H1 (cell line): ENCODE measurements at regions not wholly inside any gene's neighbourhood (a gene's known extent, or its start where the extent isn't known, plus 50 kb on each side); places are given as distances from the start of the nearest gene placed in this dataset.

ENCODE experiments used
- CTCF ChIA-PET: fragments of 300-600 bp; sonication (Branson Sonifier 250); formaldehyde crosslinking; loops from one replicate; lab custom pipeline; 2021; ENCODE audit not compliant: partially characterized antibody; lab: Charles Lee
- POLR2A ChIA-PET: fragments of 300-600 bp; sonication (Branson Sonifier 250); formaldehyde crosslinking; loops from one replicate; lab custom pipeline; 2021; ENCODE audit warnings: inconsistent platforms; ENCODE audit not compliant: partially characterized antibody; lab: Charles Lee
- DNase-seq, 2 experiments: peaks; one replicate each; pipeline versions ENCODE4 v3.0.0 to v3.0.0-alpha.2; 2010 to 2022; ENCODE audit warnings: low spot score in 2 of 2, low read depth in 1 of 2, mixed read lengths in 1 of 2
- FAIRE-seq: peaks from 2 replicates; lab custom pipeline; 2011; peaks lifted over from hg19 to GRCh38; lab: Jason Lieb, UNC
- H2AFZ ChIP-seq: 2 replicates; pipeline ENCODE4 v1.8.1; 2012; ENCODE audit warnings: low read length, inconsistent platforms
- H2AK5ac ChIP-seq: 2 replicates; pipeline ENCODE4 v1.6.1; 2013; ENCODE audit warnings: low read depth, low read length
- H2BK120ac ChIP-seq: replicated peaks from 2 replicates; pipeline ENCODE3; 2013; ENCODE audit warnings: low read depth, low read length, inconsistent platforms
- H2BK12ac ChIP-seq: 2 replicates; pipeline ENCODE4 v1.6.1; 2013; ENCODE audit warnings: low read depth, low read length
- H2BK15ac ChIP-seq: 2 replicates; pipeline ENCODE4 v1.6.1; 2013; ENCODE audit warnings: low read length
- H2BK20ac ChIP-seq: 2 replicates; pipeline ENCODE4 v1.6.1; 2013; ENCODE audit warnings: low read length
- H2BK5ac ChIP-seq: 2 replicates; pipeline ENCODE4 v1.6.1; 2013; ENCODE audit warnings: low read depth, low read length
- H3K14ac ChIP-seq: 2 replicates; pipeline ENCODE4 v1.6.1; 2013; ENCODE audit warnings: inconsistent platforms; ENCODE audit not compliant: insufficient read length
- H3K18ac ChIP-seq: 2 replicates; pipeline ENCODE4 v1.6.1; 2013; ENCODE audit warnings: low read length; ENCODE audit errors: extremely low read depth
- H3K23ac ChIP-seq: 2 replicates; pipeline ENCODE4 v1.6.1; 2013; ENCODE audit warnings: inconsistent platforms; ENCODE audit not compliant: insufficient read length
- H3K23me2 ChIP-seq: 2 replicates; pipeline ENCODE4 v1.6.1; 2013; ENCODE audit warnings: low read depth, low read length
- H3K27ac ChIP-seq: 2 replicates; pipeline ENCODE4 v1.6.1; 2011; ENCODE audit warnings: low read depth, low read length, inconsistent platforms
- H3K27me3 ChIP-seq, 4 experiments: replicated peaks in 1 of 4; 1 replicate in 1 of 4; 2 replicates in 3 of 4; pipeline versions ENCODE4 v1.6.1 to v1.8.1; 2011 to 2013; ENCODE audit warnings: low read length in 3 of 4, mild to moderate bottlenecking in 3 of 4, inconsistent platforms in 2 of 4, mixed read lengths in 2 of 4, moderate library complexity in 1 of 4; ENCODE audit not compliant: control insufficient read depth in 3 of 4, insufficient read depth in 3 of 4; ENCODE audit errors: extremely low read depth in 1 of 4
- H3K36me3 ChIP-seq, 4 experiments: 2 replicates each; pipeline versions ENCODE4 v1.6.1 to v1.8.1; 2011 to 2013; ENCODE audit warnings: mild to moderate bottlenecking in 4 of 4, low read length in 3 of 4, moderate library complexity in 2 of 4, control low read depth in 1 of 4, inconsistent platforms in 1 of 4; ENCODE audit not compliant: insufficient read depth in 4 of 4, control insufficient read depth in 2 of 4
- H3K4ac ChIP-seq: replicated peaks from 2 replicates; pipeline ENCODE3; 2013; ENCODE audit warnings: low read length, low read depth, mixed read lengths, inconsistent platforms; ENCODE audit not compliant: insufficient read length
- H3K4me1 ChIP-seq, 4 experiments: replicated peaks in 1 of 4; 1 replicate in 1 of 4; 2 replicates in 3 of 4; pipeline versions ENCODE4 v1.6.1 to v1.8.1; 2011 to 2013; ENCODE audit warnings: low read length in 3 of 4, inconsistent platforms in 2 of 4, mixed read lengths in 1 of 4; ENCODE audit not compliant: insufficient read depth in 4 of 4, control insufficient read depth in 3 of 4
- H3K4me2 ChIP-seq, 2 experiments: 2 replicates each; pipeline versions ENCODE4 v1.6.1 to v1.8.1; 2011 to 2013; ENCODE audit warnings: low read depth in 2 of 2, low read length in 2 of 2, control low read depth in 1 of 2, inconsistent platforms in 1 of 2, mild to moderate bottlenecking in 1 of 2; ENCODE audit not compliant: insufficient read depth in 1 of 2
- H3K4me3 ChIP-seq, 4 experiments: fragments of 200-600, 300-600 bp in 1 of 4; sonication (generic), shearing (Covaris generic), sonication (Bioruptor Twin) in 1 of 4; 2 replicates each; pipeline versions ENCODE4 v1.5.1 to v1.8.1; 2011 to 2016; ENCODE audit warnings: low read length in 4 of 4, low read depth in 3 of 4, control low read depth in 2 of 4, inconsistent platforms in 2 of 4, mild to moderate bottlenecking in 2 of 4, mixed read lengths in 1 of 4, moderate library complexity in 1 of 4; ENCODE audit not compliant: insufficient read depth in 2 of 4; ENCODE audit errors: extremely low read depth in 1 of 4
- H3K56ac ChIP-seq: replicated peaks from 2 replicates; pipeline ENCODE3; 2013; ENCODE audit warnings: low read depth, mild to moderate bottlenecking, mixed read lengths, low read length, inconsistent platforms; ENCODE audit not compliant: insufficient read length
- H3K79me1 ChIP-seq: 2 replicates; pipeline ENCODE4 v1.6.1; 2013; ENCODE audit warnings: low read depth, low read length, control low read depth
- H3K79me2 ChIP-seq, 2 experiments: 2 replicates each; pipeline versions ENCODE4 v1.6.1 to v1.8.1; 2012 to 2013; ENCODE audit warnings: low read length in 2 of 2, mild to moderate bottlenecking in 2 of 2, inconsistent platforms in 1 of 2; ENCODE audit not compliant: insufficient read depth in 2 of 2, control insufficient read depth in 1 of 2
- H3K9ac ChIP-seq, 4 experiments: replicated peaks in 1 of 4; 1 replicate in 1 of 4; 2 replicates in 3 of 4; pipeline versions ENCODE4 v1.6.1 to v1.8.1; 2011 to 2013; ENCODE audit warnings: low read depth in 3 of 4, low read length in 3 of 4, control low read depth in 2 of 4, mild to moderate bottlenecking in 2 of 4, moderate library complexity in 2 of 4, inconsistent platforms in 1 of 4; ENCODE audit errors: extremely low read depth in 1 of 4
- H3K9me3 ChIP-seq, 2 experiments: 2 replicates each; pipeline versions ENCODE4 v1.6.1 to v1.8.1; 2012 to 2013; ENCODE audit warnings: mild to moderate bottlenecking in 2 of 2, moderate library complexity in 2 of 2, control low read depth in 1 of 2, inconsistent platforms in 1 of 2, low read depth in 1 of 2, low read length in 1 of 2, mixed read lengths in 1 of 2; ENCODE audit not compliant: insufficient read depth in 2 of 2
- H4K20me1 ChIP-seq, 2 experiments: replicated peaks in 1 of 2; 2 replicates each; pipeline versions ENCODE3 to v1.8.1; 2011 to 2013; ENCODE audit warnings: inconsistent platforms in 2 of 2, low read length in 2 of 2, mild to moderate bottlenecking in 1 of 2; ENCODE audit not compliant: insufficient read depth in 2 of 2, control insufficient read depth in 1 of 2
- H4K5ac ChIP-seq: 2 replicates; pipeline ENCODE4 v1.6.1; 2013; ENCODE audit warnings: low read length, low read depth, mixed read lengths, inconsistent platforms; ENCODE audit not compliant: insufficient read length
- H4K8ac ChIP-seq: 2 replicates; pipeline ENCODE4 v1.8.0; 2013; ENCODE audit warnings: mild to moderate bottlenecking, moderate library complexity, low read length, inconsistent platforms; ENCODE audit not compliant: insufficient read depth; ENCODE audit errors: extremely low read depth
- H4K91ac ChIP-seq: replicated peaks from 2 replicates; pipeline ENCODE3; 2013; ENCODE audit warnings: low read length, mixed read lengths, inconsistent platforms; ENCODE audit not compliant: insufficient read length
- ATF2 ChIP-seq: IDR thresholded peaks from 2 replicates; pipeline ENCODE4 v1.6.1; 2012; ENCODE audit warnings: low read length, inconsistent platforms
- CHD1 ChIP-seq: IDR thresholded peaks from 2 replicates; pipeline ENCODE4 v1.6.1; 2012; ENCODE audit warnings: low read depth, low read length, improper control_type of control experiment
- EP300 ChIP-seq, 2 experiments: IDR thresholded peaks; 1 replicate in 1 of 2; 2 replicates in 1 of 2; pipeline ENCODE4 v1.6.1; 2011 to 2012; ENCODE audit warnings: low read depth in 2 of 2, low read length in 2 of 2, mild to moderate bottlenecking in 2 of 2, borderline replicate concordance in 1 of 2, inconsistent platforms in 1 of 2, moderate library complexity in 1 of 2
- FOSL1 ChIP-seq: IDR thresholded peaks from 2 replicates; pipeline ENCODE4 v1.6.1; 2011; ENCODE audit warnings: mild to moderate bottlenecking, low read depth, low read length, moderate library complexity; ENCODE audit not compliant: insufficient read depth
- KDM5A ChIP-seq: fragments of 200-600 bp; IDR thresholded peaks from 2 replicates; pipeline ENCODE4 v1.7.1; 2012; ENCODE audit warnings: mild to moderate bottlenecking, low read length, inconsistent platforms, mixed read lengths
- MAFK ChIP-seq: IDR thresholded peaks from 2 replicates; pipeline ENCODE4 v1.6.1; 2012; ENCODE audit warnings: low read depth, mild to moderate bottlenecking, improper control_type of control experiment, low read length
- NANOG ChIP-seq: IDR thresholded peaks from 2 replicates; pipeline ENCODE4 v1.6.1; 2011; ENCODE audit warnings: low read length, low read depth, mild to moderate bottlenecking, inconsistent platforms; ENCODE audit not compliant: insufficient read depth, poor library complexity, severe bottlenecking
- NRF1 ChIP-seq: IDR thresholded peaks from 2 replicates; pipeline ENCODE4 v1.6.1; 2011; ENCODE audit warnings: mild to moderate bottlenecking, low read depth, low read length, improper control_type of control experiment
- RXRA ChIP-seq: IDR thresholded peaks from 2 replicates; pipeline ENCODE4 v1.6.1; 2011; ENCODE audit warnings: low read depth, mild to moderate bottlenecking, low read length, moderate library complexity; ENCODE audit not compliant: insufficient read depth
- SP2 ChIP-seq: IDR thresholded peaks from 2 replicates; pipeline ENCODE4 v1.6.1; 2012; ENCODE audit warnings: mild to moderate bottlenecking, low read length, inconsistent platforms
- TAF1 ChIP-seq: IDR thresholded peaks from 2 replicates; pipeline ENCODE4 v1.6.1; 2011; ENCODE audit warnings: mild to moderate bottlenecking, low read depth, low read length
- WGBS, 2 experiments: shearing (Covaris generic) in 1 of 2; methylation state at CpG; one replicate each; pipeline versions ENCODE4 v1.1.6 to v1.1.7; 2013 to 2015; ENCODE audit warnings: low lambda C conversion rate in 2 of 2, mixed read lengths in 2 of 2, inconsistent platforms in 1 of 2, low coverage in 1 of 2, missing lambda C conversion rate in 1 of 2; ENCODE audit not compliant: insufficient replicate concordance in 2 of 2, insufficient coverage in 1 of 2, insufficient read length in 1 of 2; ENCODE audit errors: extremely low coverage in 1 of 2, missing lambda C conversion rate in 1 of 2; 5-methylcytosine and 5-hydroxymethylcytosine counted together

- no peak overlapping the region for H3K56ac ChIP-seq
- H3K4me3 ChIP-seq: no peak overlapping the region
- no peak overlapping the region for H3K4me2 ChIP-seq
- H2BK5ac ChIP-seq: no peak overlapping the region
- no peak overlapping the region for H2BK12ac ChIP-seq
- no peak overlapping the region for H3K27ac ChIP-seq
- H2BK20ac ChIP-seq: no peak overlapping the region
- no peak overlapping the region for H3K4ac ChIP-seq
- ChIA-PET CTCF (interaction anchor here (0.6 to 23.5 kb wide), 37 partner anchors 9 to 772 kb away, joined by 3 to 434 read pairs (median 4); no protein-coding TSS in a partner anchor), POLR2A (interaction anchor here (1.1 kb wide), 1 partner anchor 10 kb away, joined by 3 read pairs; no protein-coding TSS in a partner anchor)
- H3K9me3 ChIP-seq: no peaks in the 10 kb centered on the region
- WGBS, 2 experiments: 47% methylated on average over 8 of the region's 8 CpGs; no CpG with 5 or more reads in 1 of the 2 experiments
- H3K4me1 ChIP-seq: peaks cover 0 to 11% (median 8%) of the 10 kb centered on the region in 4 experiments; a peak in 5 of 7 replicates
- DNase-seq: peak in 1 of 2 experiments; percentile 96
- H4K20me1 ChIP-seq: no peaks in the 10 kb centered on the region
- no peak overlapping the region for H3K18ac ChIP-seq
- H3K14ac ChIP-seq: no peak overlapping the region
- H2AFZ ChIP-seq: no peak overlapping the region
- no peak overlapping the region for H2BK120ac ChIP-seq
- H3K79me1 ChIP-seq: no peaks in the 10 kb centered on the region
- H4K91ac ChIP-seq: no peak overlapping the region
- H3K23ac ChIP-seq: no peak overlapping the region
- H3K79me2 ChIP-seq: no peaks in the 10 kb centered on the region
- peaks cover 0 to 32% (median 20%) of the 10 kb centered on the region in 4 experiments; a peak in 6 of 7 replicates for H3K27me3 ChIP-seq
- H3K36me3 ChIP-seq: no peaks in the 10 kb centered on the region
- H3K23me2 ChIP-seq: peaks cover 4% of the 10 kb centered on the region; the same call in 1 of the 2 replicates
- peak; percentile 55 for FAIRE-seq
- no peak overlapping the region for H4K8ac ChIP-seq
- H4K5ac ChIP-seq: no peak overlapping the region
- H3K9ac ChIP-seq: no peak overlapping the region
- no peak overlapping the region for H2AK5ac ChIP-seq
- H2BK15ac ChIP-seq: no peak overlapping the region
- TF ChIP-seq FOSL1: no peak
- TF ChIP-seq EP300 (IDR thresholded peaks at IDR 0.05; ENCODE audit: borderline replicate concordance in 1 of 2, low read depth in 2 of 2, low read length in 2 of 2): no peak
- no peak for TF ChIP-seq CHD1
- no peak for TF ChIP-seq SP2
- TF ChIP-seq KDM5A: no peak
- TF ChIP-seq TAF1: no peak
- no peak for TF ChIP-seq ATF2
- no peak for TF ChIP-seq RXRA
- TF ChIP-seq NANOG: no peak
- no peak for TF ChIP-seq NRF1
- TF ChIP-seq MAFK: no peak
Observed at GRCh38 chr2:121080013-121080772, 204.8 kb downstream of the TFCP2L1 start.
